ENCODE measurements at regions not wholly inside any gene's neighbourhood (a gene's known extent, or its start where the extent isn't known, plus 50 kb on each side); places are given as distances from the start of the nearest gene placed in this dataset.

GRCh38 chr15:101124731-101125451 is 127.0 kb downstream of the CHSY1 start:
- no peak for TF ChIP-seq CTCF (IDR thresholded peaks at IDR 0.05; ENCODE audit: borderline replicate concordance)
- DNase-seq = no peak
- H3K4me3 ChIP-seq = no peak overlapping the region
- no peaks in the 10 kb centered on the region for H3K27me3 ChIP-seq (ENCODE audit: low read depth)
- intact Hi-C loops (cut with micrococcal nuclease) = loop anchor here (10.0 kb wide), 1 partner anchor 120 kb away; no protein-coding TSS in a partner anchor
- no peaks in the 10 kb centered on the region for H3K36me3 ChIP-seq
- H3K9me3 ChIP-seq (replicated peaks) = peaks cover 8% of the 10 kb centered on the region
- H3K27ac ChIP-seq (replicated peaks) = no peak overlapping the region
- H3K4me1 ChIP-seq = peaks cover 52% of the 10 kb centered on the region

- no peak overlapping the region for H3K4me3 ChIP-seq
- H3K27ac ChIP-seq (replicated peaks) = no peak overlapping the region
- H3K9me3 ChIP-seq (replicated peaks) = peaks cover 4% of the 10 kb centered on the region
- H3K27me3 ChIP-seq (ENCODE audit: low read depth) = no peaks in the 10 kb centered on the region
- H3K36me3 ChIP-seq = no peaks in the 10 kb centered on the region
- TF ChIP-seq CTCF (IDR thresholded peaks at IDR 0.05; ENCODE audit: borderline replicate concordance) = no peak
- H3K4me1 ChIP-seq = peaks cover 47% of the 10 kb centered on the region
- intact Hi-C loops (cut with micrococcal nuclease) = loop anchor here (10.0 kb wide), 1 partner anchor 121 kb away; no protein-coding TSS in a partner anchor
- DNase-seq = no peak
Measured at GRCh38 chr15:101123222-101123910, 128.5 kb downstream of the CHSY1 start.

- no peak for TF ChIP-seq CTCF (IDR thresholded peaks at IDR 0.05; ENCODE audit: borderline replicate concordance)
- H3K9me3 ChIP-seq (replicated peaks) = no peaks in the 10 kb centered on the region
- no peaks in the 10 kb centered on the region for H3K36me3 ChIP-seq
- H3K27ac ChIP-seq (replicated peaks) = peak overlapping the region; percentile 72
- H3K4me1 ChIP-seq = peaks cover 41% of the 10 kb centered on the region
- H3K27me3 ChIP-seq (ENCODE audit: low read depth) = no peaks in the 10 kb centered on the region
- DNase-seq = no peak
- intact Hi-C loops (cut with micrococcal nuclease) = loop anchor here (10.0 kb wide), 1 partner anchor 122 kb away; no protein-coding TSS in a partner anchor
- H3K4me3 ChIP-seq = no peak overlapping the region
Measured at GRCh38 chr15:101122806-101123205, 129.0 kb downstream of the CHSY1 start.

GRCh38 chr15:101122266-101122665 is 129.6 kb downstream of the CHSY1 start:
- H3K4me1 ChIP-seq = peaks cover 36% of the 10 kb centered on the region
- no peaks in the 10 kb centered on the region for H3K36me3 ChIP-seq
- no peaks in the 10 kb centered on the region for H3K9me3 ChIP-seq (replicated peaks)
- intact Hi-C loops (cut with micrococcal nuclease) = loop anchor here (10.0 kb wide), 1 partner anchor 123 kb away; no protein-coding TSS in a partner anchor
- no peak for DNase-seq
- H3K4me3 ChIP-seq = peak overlapping the region; percentile 54
- H3K27ac ChIP-seq (replicated peaks) = peak overlapping the region; percentile 72
- TF ChIP-seq CTCF (IDR thresholded peaks at IDR 0.05; ENCODE audit: borderline replicate concordance) = no peak
- no peaks in the 10 kb centered on the region for H3K27me3 ChIP-seq (ENCODE audit: low read depth)

GRCh38 chr15:101121511-101122090 is 130.2 kb downstream of the CHSY1 start:
- no peaks in the 10 kb centered on the region for H3K27me3 ChIP-seq (ENCODE audit: low read depth)
- peak; percentile 52 for TF ChIP-seq CTCF (IDR thresholded peaks at IDR 0.05; ENCODE audit: borderline replicate concordance)
- intact Hi-C loops (cut with micrococcal nuclease) = loop anchor here (10.0 kb wide), 1 partner anchor 123 kb away; no protein-coding TSS in a partner anchor
- no peaks in the 10 kb centered on the region for H3K9me3 ChIP-seq (replicated peaks)
- DNase-seq = peak; percentile 88
- no peaks in the 10 kb centered on the region for H3K36me3 ChIP-seq
- peak overlapping the region; percentile 72 for H3K27ac ChIP-seq (replicated peaks)
- peaks cover 29% of the 10 kb centered on the region for H3K4me1 ChIP-seq
- H3K4me3 ChIP-seq = peak overlapping the region; percentile 54
